ENCODE measurements at regions not wholly inside any gene's neighbourhood (a gene's known extent, or its start where the extent isn't known, plus 50 kb on each side); places are given as distances from the start of the nearest gene placed in this dataset.

- H3K36me3 ChIP-seq (ENCODE audit: control insufficient read depth in 2 of 2, extremely low read depth in 1 of 2, insufficient read depth in 2 of 2, low read length in 2 of 2), result no peaks in the 10 kb centered on the region
- no peaks in the 10 kb centered on the region for H3K9me1 ChIP-seq (ENCODE audit: control insufficient read depth, extremely low read depth, insufficient read depth, low read length)
- DNase-seq (ENCODE audit: low read depth, low spot score), result no peak
- H3K9me3 ChIP-seq (ENCODE audit: control insufficient read depth, low read depth, low read length), result no peaks in the 10 kb centered on the region
- H3K27ac ChIP-seq (ENCODE audit: control insufficient read depth, insufficient read depth, low read length), result no peak overlapping the region
- H3K4me3 ChIP-seq (ENCODE audit: control insufficient read depth in 2 of 3, extremely low read depth in 1 of 3, insufficient read depth in 2 of 3, low read depth in 1 of 3, low read length in 3 of 3), result no peak overlapping the region
- no peak overlapping the region for H2AFZ ChIP-seq (ENCODE audit: control insufficient read depth, low read length)
- peaks cover 6% of the 10 kb centered on the region for H3K4me1 ChIP-seq (ENCODE audit: control insufficient read depth, extremely low read depth, insufficient read depth, low read length)
- no peaks in the 10 kb centered on the region for H4K20me1 ChIP-seq (ENCODE audit: control insufficient read depth, extremely low read depth, insufficient read depth, low read length)
- no peak overlapping the region for H3K4me2 ChIP-seq (ENCODE audit: control insufficient read depth, extremely low read depth, insufficient read depth, low read depth, low read length)
- FAIRE-seq, result no peak
- H3K27me3 ChIP-seq (ENCODE audit: control insufficient read depth, extremely low read depth, insufficient read depth, low read length), result no peaks in the 10 kb centered on the region
- H3K79me2 ChIP-seq (ENCODE audit: control insufficient read depth, insufficient read depth, low read length), result no peaks in the 10 kb centered on the region
- TF ChIP-seq EZH2 (IDR thresholded peaks at IDR 0.05; ENCODE audit: low read length), result no peak
- TF ChIP-seq, protein P1, sequence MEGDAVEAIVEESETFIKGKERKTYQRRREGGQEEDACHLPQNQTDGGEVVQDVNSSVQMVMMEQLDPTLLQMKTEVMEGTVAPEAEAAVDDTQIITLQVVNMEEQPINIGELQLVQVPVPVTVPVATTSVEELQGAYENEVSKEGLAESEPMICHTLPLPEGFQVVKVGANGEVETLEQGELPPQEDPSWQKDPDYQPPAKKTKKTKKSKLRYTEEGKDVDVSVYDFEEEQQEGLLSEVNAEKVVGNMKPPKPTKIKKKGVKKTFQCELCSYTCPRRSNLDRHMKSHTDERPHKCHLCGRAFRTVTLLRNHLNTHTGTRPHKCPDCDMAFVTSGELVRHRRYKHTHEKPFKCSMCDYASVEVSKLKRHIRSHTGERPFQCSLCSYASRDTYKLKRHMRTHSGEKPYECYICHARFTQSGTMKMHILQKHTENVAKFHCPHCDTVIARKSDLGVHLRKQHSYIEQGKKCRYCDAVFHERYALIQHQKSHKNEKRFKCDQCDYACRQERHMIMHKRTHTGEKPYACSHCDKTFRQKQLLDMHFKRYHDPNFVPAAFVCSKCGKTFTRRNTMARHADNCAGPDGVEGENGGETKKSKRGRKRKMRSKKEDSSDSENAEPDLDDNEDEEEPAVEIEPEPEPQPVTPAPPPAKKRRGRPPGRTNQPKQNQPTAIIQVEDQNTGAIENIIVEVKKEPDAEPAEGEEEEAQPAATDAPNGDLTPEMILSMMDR (optimal IDR thresholded peaks at IDR 0.05 in 1 of 3, IDR thresholded peaks at IDR 0.05 in 1 of 3, conservative IDR thresholded peaks at IDR 0.05 in 1 of 3; ENCODE audit: extremely low read depth in 1 of 3, insufficient read depth in 2 of 3, low read length in 3 of 3), result no peak
- dilution Hi-C loops (cut with MboI; ENCODE audit: extremely low pct_ligation_motif_present, low sequenced_read_pairs), result no loop called here
- H3K9ac ChIP-seq (ENCODE audit: control insufficient read depth, extremely low read depth, insufficient read depth, low read length), result no peak overlapping the region
Measured at GRCh38 chr7:10797157-10797556, 176.5 kb upstream of the PHF14 start.

DNA sequence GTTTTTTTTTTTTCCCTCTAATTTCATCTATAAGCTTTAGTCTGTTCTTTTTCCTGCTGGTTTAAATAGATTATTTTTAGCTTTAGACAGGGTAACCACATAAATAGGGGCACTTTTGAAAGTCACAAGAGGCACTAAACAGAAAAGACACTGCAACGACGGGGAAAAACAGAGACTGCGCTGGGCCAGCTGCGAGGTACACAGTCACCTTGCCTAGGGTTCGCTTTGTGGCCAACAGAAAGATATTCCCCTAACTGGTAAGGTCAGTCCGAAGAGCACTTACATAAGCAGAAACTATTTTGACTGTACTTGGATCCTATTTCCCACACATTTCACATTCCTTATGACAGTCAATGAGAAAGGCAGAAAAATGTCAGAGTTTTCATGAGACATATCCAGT is 175.6 kb upstream of the PHF14 start:
- no peak overlapping the region for H3K4me3 ChIP-seq (ENCODE audit: control insufficient read depth in 2 of 3, extremely low read depth in 1 of 3, insufficient read depth in 2 of 3, low read depth in 1 of 3, low read length in 3 of 3)
- no peak overlapping the region for H3K9ac ChIP-seq (ENCODE audit: control insufficient read depth, extremely low read depth, insufficient read depth, low read length)
- no peaks in the 10 kb centered on the region for H3K79me2 ChIP-seq (ENCODE audit: control insufficient read depth, insufficient read depth, low read length)
- H2AFZ ChIP-seq (ENCODE audit: control insufficient read depth, low read length), result no peak overlapping the region
- H3K9me1 ChIP-seq (ENCODE audit: control insufficient read depth, extremely low read depth, insufficient read depth, low read length), result no peaks in the 10 kb centered on the region
- dilution Hi-C loops (cut with MboI; ENCODE audit: extremely low pct_ligation_motif_present, low sequenced_read_pairs), result no loop called here
- no peaks in the 10 kb centered on the region for H3K36me3 ChIP-seq (ENCODE audit: control insufficient read depth in 2 of 2, extremely low read depth in 1 of 2, insufficient read depth in 2 of 2, low read length in 2 of 2)
- peaks cover 15% of the 10 kb centered on the region for H3K4me1 ChIP-seq (ENCODE audit: control insufficient read depth, extremely low read depth, insufficient read depth, low read length)
- H4K20me1 ChIP-seq (ENCODE audit: control insufficient read depth, extremely low read depth, insufficient read depth, low read length), result no peaks in the 10 kb centered on the region
- no peak overlapping the region for H3K27ac ChIP-seq (ENCODE audit: control insufficient read depth, insufficient read depth, low read length)
- TF ChIP-seq, protein P1 (optimal IDR thresholded peaks at IDR 0.05 in 1 of 3, IDR thresholded peaks at IDR 0.05 in 1 of 3, conservative IDR thresholded peaks at IDR 0.05 in 1 of 3; ENCODE audit: extremely low read depth in 1 of 3, insufficient read depth in 2 of 3, low read length in 3 of 3), result no peak
- TF ChIP-seq EZH2 (IDR thresholded peaks at IDR 0.05; ENCODE audit: low read length), result no peak
- H3K9me3 ChIP-seq (ENCODE audit: control insufficient read depth, low read depth, low read length), result no peaks in the 10 kb centered on the region
- no peak for DNase-seq (ENCODE audit: low read depth, low spot score)
- FAIRE-seq, result no peak
- H3K27me3 ChIP-seq (ENCODE audit: control insufficient read depth, extremely low read depth, insufficient read depth, low read length), result no peaks in the 10 kb centered on the region
- no peak overlapping the region for H3K4me2 ChIP-seq (ENCODE audit: control insufficient read depth, extremely low read depth, insufficient read depth, low read depth, low read length)

All from keratinocyte (primary cell).